ENCODE measurements at regions not wholly inside any gene's neighbourhood (a gene's known extent, or its start where the extent isn't known, plus 50 kb on each side); places are given as distances from the start of the nearest gene placed in this dataset.

- TF ChIP-seq POLR2A (IDR thresholded peaks at IDR 0.05; ENCODE audit: low read depth, low read length): no peak
- TF ChIP-seq POLR2AphosphoS5 (IDR thresholded peaks at IDR 0.05; ENCODE audit: low read depth, low read length): no peak
- TF ChIP-seq TAF1 (IDR thresholded peaks at IDR 0.05; ENCODE audit: low read depth, low read length): no peak
- TF ChIP-seq POU2F2 (IDR thresholded peaks at IDR 0.05; ENCODE audit: low read depth, low read length): no peak
- no peak for TF ChIP-seq PAX5 (IDR thresholded peaks at IDR 0.05; ENCODE audit: insufficient read depth, low read length, severe bottlenecking)
These were observed 104.2 kb upstream of the RAB18 start for GRCh38 chr10:27399871-27400270.
